GM10266 (cell line): ENCODE measurements at regions not wholly inside any gene's neighbourhood (a gene's known extent, or its start where the extent isn't known, plus 50 kb on each side); places are given as distances from the start of the nearest gene placed in this dataset.

Source experiments
- DNase-seq: peaks from one replicate; pipeline ENCODE4 v3.0.0; 2012; ENCODE audit errors: extremely low spot score
- TF ChIP-seq, protein P1 (sequence below): IDR thresholded peaks from 2 replicates; pipeline ENCODE4 v1.5.1; 2012; ENCODE audit warnings: mild to moderate bottlenecking, low read depth; ENCODE audit not compliant: control insufficient read depth, insufficient read depth; ENCODE audit errors: missing control alignments

DNA sequence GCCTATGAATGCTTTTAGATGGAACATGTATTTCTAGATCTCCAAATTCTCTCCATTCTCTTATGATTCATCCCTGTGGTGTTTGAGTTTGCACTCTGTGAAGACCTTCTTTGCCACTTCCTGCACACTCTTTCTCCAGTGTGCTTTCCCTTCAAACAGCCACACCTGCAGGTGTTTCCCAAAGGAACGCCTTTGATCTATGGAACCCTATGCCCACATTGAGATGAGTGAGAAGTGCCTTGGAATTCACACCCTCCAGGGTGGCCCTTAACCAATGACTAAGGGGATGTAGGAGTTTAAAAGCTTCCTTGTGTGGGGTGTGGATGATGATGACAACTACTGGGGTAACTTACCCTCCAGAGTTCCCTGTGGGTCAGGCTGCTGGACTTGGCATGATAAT is 570.1 kb downstream of the DHX35 start:
- TF ChIP-seq, protein P1, sequence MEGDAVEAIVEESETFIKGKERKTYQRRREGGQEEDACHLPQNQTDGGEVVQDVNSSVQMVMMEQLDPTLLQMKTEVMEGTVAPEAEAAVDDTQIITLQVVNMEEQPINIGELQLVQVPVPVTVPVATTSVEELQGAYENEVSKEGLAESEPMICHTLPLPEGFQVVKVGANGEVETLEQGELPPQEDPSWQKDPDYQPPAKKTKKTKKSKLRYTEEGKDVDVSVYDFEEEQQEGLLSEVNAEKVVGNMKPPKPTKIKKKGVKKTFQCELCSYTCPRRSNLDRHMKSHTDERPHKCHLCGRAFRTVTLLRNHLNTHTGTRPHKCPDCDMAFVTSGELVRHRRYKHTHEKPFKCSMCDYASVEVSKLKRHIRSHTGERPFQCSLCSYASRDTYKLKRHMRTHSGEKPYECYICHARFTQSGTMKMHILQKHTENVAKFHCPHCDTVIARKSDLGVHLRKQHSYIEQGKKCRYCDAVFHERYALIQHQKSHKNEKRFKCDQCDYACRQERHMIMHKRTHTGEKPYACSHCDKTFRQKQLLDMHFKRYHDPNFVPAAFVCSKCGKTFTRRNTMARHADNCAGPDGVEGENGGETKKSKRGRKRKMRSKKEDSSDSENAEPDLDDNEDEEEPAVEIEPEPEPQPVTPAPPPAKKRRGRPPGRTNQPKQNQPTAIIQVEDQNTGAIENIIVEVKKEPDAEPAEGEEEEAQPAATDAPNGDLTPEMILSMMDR = no peak
- DNase-seq = no peak

DNA sequence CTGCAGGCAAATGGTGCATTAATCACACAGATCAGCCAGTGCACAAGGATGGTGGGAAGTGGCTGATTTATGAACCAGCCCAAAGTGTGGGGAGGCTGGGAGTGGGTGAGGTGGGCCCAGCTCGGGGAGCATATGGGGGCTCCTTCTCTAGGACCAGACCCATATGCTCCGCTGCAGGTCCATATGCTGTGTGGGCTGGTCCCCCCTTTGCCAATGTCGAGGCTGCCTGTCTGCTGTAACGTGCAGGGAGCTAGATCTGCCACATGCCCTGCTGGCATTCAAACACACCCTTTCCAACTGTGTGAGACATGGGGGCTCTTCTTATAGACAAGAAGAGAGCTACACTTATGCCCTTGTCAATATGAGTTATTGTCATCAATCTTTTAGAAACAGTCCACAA is 566.3 kb downstream of the DHX35 start:
- TF ChIP-seq, protein P1 = no peak
- no peak for DNase-seq

DNA sequence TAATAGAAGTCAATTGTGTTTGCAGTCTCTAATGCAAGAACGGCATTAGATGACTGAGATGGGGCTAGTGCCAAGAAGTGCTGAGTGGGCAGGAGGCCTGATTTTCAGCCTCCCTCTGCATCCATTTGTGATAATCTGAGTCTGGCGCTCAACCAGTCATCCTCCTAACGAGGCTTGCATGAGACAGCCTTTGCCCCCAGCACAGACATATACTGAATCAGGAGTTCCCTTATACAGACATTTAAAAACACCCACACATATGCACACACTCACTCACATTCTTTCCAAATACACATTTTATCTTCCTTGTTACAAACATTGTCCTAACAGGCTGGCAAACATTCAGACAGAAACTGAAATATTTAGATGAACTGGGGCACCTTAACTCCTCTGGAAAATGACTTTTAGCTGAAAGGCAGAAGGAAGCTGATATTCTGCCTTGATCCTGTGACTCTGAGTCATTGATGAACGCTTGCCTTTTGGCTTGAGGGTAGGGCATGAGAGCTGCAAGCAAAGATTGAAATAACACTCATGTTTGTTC is 562.3 kb downstream of the DHX35 start:
- DNase-seq = no peak
- TF ChIP-seq, protein P1 = no peak

DNA sequence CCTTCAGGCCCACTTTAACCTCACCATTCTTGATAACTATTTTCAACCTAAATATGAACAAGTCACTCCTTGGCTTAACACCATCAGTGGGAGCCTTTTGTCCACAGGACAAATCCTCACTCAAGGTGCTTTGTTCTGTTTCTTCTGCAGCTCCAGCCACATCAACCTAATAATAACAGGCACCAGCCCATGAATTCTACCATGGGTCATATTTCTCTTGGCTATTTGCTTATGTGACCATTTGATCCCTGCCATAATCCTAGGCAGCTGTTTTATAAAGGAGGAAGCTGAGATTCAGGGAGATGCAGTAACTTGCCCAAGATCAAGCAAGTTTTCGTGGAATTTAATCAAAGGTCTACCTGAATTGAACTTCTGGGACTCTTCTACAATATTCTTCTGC is 561.3 kb downstream of the DHX35 start:
- TF ChIP-seq, protein P1 = no peak
- DNase-seq = no peak

DNA sequence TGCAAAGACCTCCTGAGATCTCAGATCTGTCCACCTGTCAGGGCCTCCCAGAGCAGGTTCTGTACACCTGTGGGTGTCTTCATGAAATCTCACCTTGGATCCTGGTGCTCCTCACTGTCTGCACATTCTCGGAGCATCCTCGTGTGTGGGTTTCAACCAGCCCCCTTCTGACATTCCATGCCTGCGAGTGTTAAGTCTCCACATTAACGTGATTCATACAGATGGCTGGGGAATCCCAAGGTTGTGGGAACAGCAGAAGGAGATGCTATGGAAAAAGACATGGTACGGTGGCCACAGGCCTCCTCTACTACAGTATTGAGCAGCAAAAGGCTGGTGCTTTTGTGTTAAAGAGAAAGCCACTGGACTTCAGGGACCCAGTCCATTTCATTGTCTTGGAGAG is 556.5 kb downstream of the DHX35 start:
- no peak for DNase-seq
- TF ChIP-seq, protein P1 = no peak

DNA sequence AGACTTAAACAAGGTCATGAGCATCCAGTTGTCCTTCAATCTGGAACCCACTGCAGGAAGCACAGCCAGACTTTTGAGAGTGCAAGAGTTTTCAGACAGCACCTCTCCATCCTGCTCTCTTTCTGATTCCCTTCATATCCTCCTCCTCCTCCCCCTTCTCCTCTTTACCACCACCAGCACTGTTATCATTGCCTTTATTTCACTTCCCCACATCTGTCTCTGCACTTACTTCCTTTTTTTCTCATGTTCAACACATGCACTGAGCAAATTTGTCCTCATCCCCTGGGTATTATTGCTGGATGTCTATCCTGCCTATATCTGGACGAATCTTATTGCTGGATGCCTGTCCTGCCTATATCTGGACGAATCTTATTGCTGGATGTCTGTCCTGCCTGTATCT is 554.8 kb downstream of the DHX35 start:
- TF ChIP-seq, protein P1 = no peak
- no peak for DNase-seq

DNA sequence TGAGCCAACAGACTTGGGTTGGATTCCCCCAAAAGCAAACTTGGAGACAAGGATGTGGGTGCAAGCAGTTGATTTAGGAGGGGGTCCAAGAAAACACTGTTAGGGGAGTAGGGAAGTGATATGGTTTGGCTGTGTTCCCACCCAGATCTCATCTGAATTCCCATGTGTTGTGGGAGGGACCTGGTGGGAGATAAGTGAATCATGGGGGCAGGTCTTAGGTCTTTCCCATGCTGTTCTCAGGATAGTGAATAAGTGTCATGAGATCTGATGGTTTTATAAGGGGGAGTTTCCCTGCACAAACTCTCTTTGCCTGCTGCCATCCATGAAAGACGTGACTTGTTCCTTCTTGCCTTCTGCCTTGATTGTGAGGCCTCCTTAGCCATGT is 542.6 kb downstream of the DHX35 start:
- TF ChIP-seq, protein P1 = no peak
- no peak for DNase-seq
